ELR (cell line): ENCODE measurements at regions not wholly inside any gene's neighbourhood (a gene's known extent, or its start where the extent isn't known, plus 50 kb on each side); places are given as distances from the start of the nearest gene placed in this dataset.

ENCODE experiments used
- DNase-seq: peaks from one replicate; pipeline ENCODE4 v3.0.0-alpha.2; 2015; ENCODE audit warnings: low read depth

- DNase-seq, result no peak
These were observed 188.6 kb downstream of the BMP2 start for GRCh38 chr20:6956056-6956455.

- DNase-seq, result no peak
These were observed 189.1 kb downstream of the BMP2 start for GRCh38 chr20:6956574-6956973.

- DNase-seq, result no peak
These were observed 192.4 kb downstream of the BMP2 start for GRCh38 chr20:6959900-6960312.

GRCh38 chr20:6966721-6967120, 199.2 kb downstream of the BMP2 start:
- no peak for DNase-seq

GRCh38 chr20:6974838-6975237, 207.4 kb downstream of the BMP2 start:
- no peak for DNase-seq

GRCh38 chr20:6975311-6975710, 207.8 kb downstream of the BMP2 start:
- DNase-seq, result no peak

GRCh38 chr20:6976106-6976900, 208.8 kb downstream of the BMP2 start:
- DNase-seq, result no peak

GRCh38 chr20:6979621-6980020, 212.1 kb downstream of the BMP2 start:
- no peak for DNase-seq

GRCh38 chr20:6993011-6993410, 225.5 kb downstream of the BMP2 start:
- DNase-seq, result no peak

- no peak for DNase-seq
These were observed 226.0 kb downstream of the BMP2 start for GRCh38 chr20:6993511-6993910.

- no peak for DNase-seq
These were observed 227.0 kb downstream of the BMP2 start for GRCh38 chr20:6994452-6994851.

- no peak for DNase-seq
These were observed 231.4 kb downstream of the BMP2 start for GRCh38 chr20:6998909-6999308.

- DNase-seq, result no peak
These were observed 231.9 kb downstream of the BMP2 start for GRCh38 chr20:6999381-6999780.

- DNase-seq, result no peak
These were observed 236.1 kb downstream of the BMP2 start for GRCh38 chr20:7003598-7003997.

GRCh38 chr20:7004801-7005200, 237.3 kb downstream of the BMP2 start:
- no peak for DNase-seq

- DNase-seq, result no peak
These were observed 243.0 kb downstream of the BMP2 start for GRCh38 chr20:7010527-7010926.

- DNase-seq, result no peak
These were observed 247.8 kb downstream of the BMP2 start for GRCh38 chr20:7015257-7015656.

GRCh38 chr20:7022597-7022996, 255.1 kb downstream of the BMP2 start:
- no peak for DNase-seq

GRCh38 chr20:7025635-7026034, 258.1 kb downstream of the BMP2 start:
- no peak for DNase-seq

GRCh38 chr20:7029019-7029418, 261.5 kb downstream of the BMP2 start:
- no peak for DNase-seq

- peak; percentile 1 for DNase-seq
These were observed 263.7 kb downstream of the BMP2 start for GRCh38 chr20:7031222-7031621.

GRCh38 chr20:7038029-7038428, 270.5 kb downstream of the BMP2 start:
- no peak for DNase-seq

- DNase-seq, result no peak
These were observed 290.1 kb downstream of the BMP2 start for GRCh38 chr20:7057611-7058010.

GRCh38 chr20:7078804-7079203, 311.3 kb downstream of the BMP2 start:
- no peak for DNase-seq
